Suprapubic skin (tissue), 4 donors: ENCODE measurements at regions not wholly inside any gene's neighbourhood (a gene's known extent, or its start where the extent isn't known, plus 50 kb on each side); places are given as distances from the start of the nearest gene placed in this dataset.

Experiments used
- CTCF ChIP-seq, 2 donors: fragments of 200-600 bp in 1 of 2; fragments of 450-650 bp in 1 of 2; sonication (generic) in 1 of 2; IDR thresholded peaks; one replicate each; pipeline ENCODE4 v1.5.1; 2016 to 2019; ENCODE audit warnings: antibody characterized with exemption in 2 of 2, mild to moderate bottlenecking in 1 of 2, moderate library complexity in 1 of 2
- POLR2A ChIP-seq, 2 donors: fragments of 450-650 bp; IDR thresholded peaks; one replicate each; pipeline ENCODE4 v1.6.1; 2017; ENCODE audit warnings: antibody characterized with exemption in 2 of 2, mild to moderate bottlenecking in 2 of 2, moderate library complexity in 2 of 2
- POLR2AphosphoS5 ChIP-seq, 3 donors: sonication (generic); formaldehyde crosslinking; IDR thresholded peaks; one replicate each; pipeline ENCODE4 v1.6.1; 2017; ENCODE audit warnings: antibody characterized with exemption in 3 of 3

GRCh38 chr1:177686933-177687332, 282.9 kb downstream of the SEC16B start:
- no peak for TF ChIP-seq CTCF (IDR thresholded peaks at IDR 0.05)
- no peak for TF ChIP-seq POLR2A (IDR thresholded peaks at IDR 0.05)
- TF ChIP-seq POLR2AphosphoS5 (IDR thresholded peaks at IDR 0.05), result no peak
